ENCODE measurements at regions not wholly inside any gene's neighbourhood (a gene's known extent, or its start where the extent isn't known, plus 50 kb on each side); places are given as distances from the start of the nearest gene placed in this dataset.

GRCh38 chr12:77630344-77630743 lies 200.3 kb upstream of the NAV3 start:
- Histone ChIP-seq H3K9me3 (ENCODE audit: control insufficient read depth, insufficient read depth, low read depth, low read length) (no peaks in the 10 kb centered on the region), H3K4me3 (ENCODE audit: low read depth, low read length) (no peak overlapping the region), H3K36me3 (ENCODE audit: control insufficient read depth, insufficient read depth, low read length) (no peaks in the 10 kb centered on the region), H3K9ac (ENCODE audit: low read length) (no peak overlapping the region), H3K27me3 (ENCODE audit: control insufficient read depth, insufficient read depth, low read length) (no peaks in the 10 kb centered on the region), H3K27ac (ENCODE audit: low read depth, low read length) (no peak overlapping the region), H3K4me1 (ENCODE audit: control insufficient read depth, insufficient read depth, low read length) (no peaks in the 10 kb centered on the region)

- H3K4me3 ChIP-seq (ENCODE audit: low read depth, low read length), result no peak overlapping the region
- no peaks in the 10 kb centered on the region for H3K4me1 ChIP-seq (ENCODE audit: control insufficient read depth, insufficient read depth, low read length)
- no peak overlapping the region for H3K27ac ChIP-seq (ENCODE audit: low read depth, low read length)
- H3K9ac ChIP-seq (ENCODE audit: low read length), result no peak overlapping the region
- H3K27me3 ChIP-seq (ENCODE audit: control insufficient read depth, insufficient read depth, low read length), result no peaks in the 10 kb centered on the region
- H3K36me3 ChIP-seq (ENCODE audit: control insufficient read depth, insufficient read depth, low read length), result no peaks in the 10 kb centered on the region
- no peaks in the 10 kb centered on the region for H3K9me3 ChIP-seq (ENCODE audit: control insufficient read depth, insufficient read depth, low read depth, low read length)
Observed at GRCh38 chr12:77629141-77629540, 201.6 kb upstream of the NAV3 start.

- Histone ChIP-seq H3K27me3 (ENCODE audit: control insufficient read depth, insufficient read depth, low read length) (no peaks in the 10 kb centered on the region), H3K4me1 (ENCODE audit: control insufficient read depth, insufficient read depth, low read length) (no peaks in the 10 kb centered on the region), H3K27ac (ENCODE audit: low read depth, low read length) (no peak overlapping the region), H3K4me3 (ENCODE audit: low read depth, low read length) (no peak overlapping the region), H3K9me3 (ENCODE audit: control insufficient read depth, insufficient read depth, low read depth, low read length) (no peaks in the 10 kb centered on the region), H3K9ac (ENCODE audit: low read length) (no peak overlapping the region), H3K36me3 (ENCODE audit: control insufficient read depth, insufficient read depth, low read length) (no peaks in the 10 kb centered on the region)
Observed at GRCh38 chr12:77625441-77625840, 205.3 kb upstream of the NAV3 start.

GRCh38 chr12:77619425-77619824 lies 211.3 kb upstream of the NAV3 start:
- Histone ChIP-seq H3K4me1 (ENCODE audit: control insufficient read depth, insufficient read depth, low read length) (no peaks in the 10 kb centered on the region), H3K4me3 (ENCODE audit: low read depth, low read length) (no peak overlapping the region), H3K27me3 (ENCODE audit: control insufficient read depth, insufficient read depth, low read length) (no peaks in the 10 kb centered on the region), H3K27ac (ENCODE audit: low read depth, low read length) (no peak overlapping the region), H3K9me3 (ENCODE audit: control insufficient read depth, insufficient read depth, low read depth, low read length) (peaks cover 10% of the 10 kb centered on the region), H3K36me3 (ENCODE audit: control insufficient read depth, insufficient read depth, low read length) (no peaks in the 10 kb centered on the region), H3K9ac (ENCODE audit: low read length) (no peak overlapping the region)

- H3K4me3 ChIP-seq (ENCODE audit: low read depth, low read length), result no peak overlapping the region
Observed at GRCh38 chr12:77617818-77618217, 212.9 kb upstream of the NAV3 start.

GRCh38 chr12:77615332-77615731 lies 215.4 kb upstream of the NAV3 start:
- no peak overlapping the region for H3K4me3 ChIP-seq (ENCODE audit: low read depth, low read length)

More at GRCh38 chr12:77617818-77618217, 212.9 kb upstream of the NAV3 start:
- Histone ChIP-seq H3K4me1 (ENCODE audit: control insufficient read depth, insufficient read depth, low read length) (peaks cover 5% of the 10 kb centered on the region; the same call in 1 of the 2 replicates), H3K9me3 (ENCODE audit: control insufficient read depth, insufficient read depth, low read depth, low read length) (peaks cover 10% of the 10 kb centered on the region), H3K27me3 (ENCODE audit: control insufficient read depth, insufficient read depth, low read length) (no peaks in the 10 kb centered on the region), H3K9ac (ENCODE audit: low read length) (no peak overlapping the region), H3K27ac (ENCODE audit: low read depth, low read length) (no peak overlapping the region), H3K36me3 (ENCODE audit: control insufficient read depth, insufficient read depth, low read length) (no peaks in the 10 kb centered on the region)

GRCh38 chr12:77613411-77613810 lies 217.3 kb upstream of the NAV3 start:
- Histone ChIP-seq H3K4me3 (ENCODE audit: low read depth, low read length) (no peak overlapping the region), H3K27ac (ENCODE audit: low read depth, low read length) (no peak overlapping the region), H3K9ac (ENCODE audit: low read length) (no peak overlapping the region), H3K4me1 (ENCODE audit: control insufficient read depth, insufficient read depth, low read length) (peaks cover 5% of the 10 kb centered on the region; the same call in 1 of the 2 replicates), H3K36me3 (ENCODE audit: control insufficient read depth, insufficient read depth, low read length) (no peaks in the 10 kb centered on the region), H3K27me3 (ENCODE audit: control insufficient read depth, insufficient read depth, low read length) (no peaks in the 10 kb centered on the region), H3K9me3 (ENCODE audit: control insufficient read depth, insufficient read depth, low read depth, low read length) (peaks cover 10% of the 10 kb centered on the region)

More at GRCh38 chr12:77615332-77615731, 215.4 kb upstream of the NAV3 start:
- H3K27ac ChIP-seq (ENCODE audit: low read depth, low read length), result no peak overlapping the region
- H3K27me3 ChIP-seq (ENCODE audit: control insufficient read depth, insufficient read depth, low read length), result no peaks in the 10 kb centered on the region
- H3K4me1 ChIP-seq (ENCODE audit: control insufficient read depth, insufficient read depth, low read length), result peaks cover 5% of the 10 kb centered on the region; the same call in 1 of the 2 replicates
- peaks cover 10% of the 10 kb centered on the region for H3K9me3 ChIP-seq (ENCODE audit: control insufficient read depth, insufficient read depth, low read depth, low read length)
- no peaks in the 10 kb centered on the region for H3K36me3 ChIP-seq (ENCODE audit: control insufficient read depth, insufficient read depth, low read length)
- H3K9ac ChIP-seq (ENCODE audit: low read length), result no peak overlapping the region

- Histone ChIP-seq H3K9ac (ENCODE audit: low read length) (no peak overlapping the region), H3K36me3 (ENCODE audit: control insufficient read depth, insufficient read depth, low read length) (no peaks in the 10 kb centered on the region), H3K27ac (ENCODE audit: low read depth, low read length) (no peak overlapping the region), H3K4me1 (ENCODE audit: control insufficient read depth, insufficient read depth, low read length) (peaks cover 5% of the 10 kb centered on the region; the same call in 1 of the 2 replicates), H3K9me3 (ENCODE audit: control insufficient read depth, insufficient read depth, low read depth, low read length) (no peaks in the 10 kb centered on the region), H3K27me3 (ENCODE audit: control insufficient read depth, insufficient read depth, low read length) (no peaks in the 10 kb centered on the region), H3K4me3 (ENCODE audit: low read depth, low read length) (no peak overlapping the region)
Observed at GRCh38 chr12:77610446-77610845, 220.2 kb upstream of the NAV3 start.

- Histone ChIP-seq H3K4me1 (ENCODE audit: control insufficient read depth, insufficient read depth, low read length) (peaks cover 5% of the 10 kb centered on the region; the same call in 1 of the 2 replicates), H3K27me3 (ENCODE audit: control insufficient read depth, insufficient read depth, low read length) (no peaks in the 10 kb centered on the region), H3K36me3 (ENCODE audit: control insufficient read depth, insufficient read depth, low read length) (no peaks in the 10 kb centered on the region), H3K9ac (ENCODE audit: low read length) (no peak overlapping the region), H3K9me3 (ENCODE audit: control insufficient read depth, insufficient read depth, low read depth, low read length) (no peaks in the 10 kb centered on the region), H3K4me3 (ENCODE audit: low read depth, low read length) (no peak overlapping the region), H3K27ac (ENCODE audit: low read depth, low read length) (no peak overlapping the region)
Observed at GRCh38 chr12:77609016-77609415, 221.7 kb upstream of the NAV3 start.

- H3K4me1 ChIP-seq (ENCODE audit: control insufficient read depth, insufficient read depth, low read length), result peaks cover 1% of the 10 kb centered on the region; the same call in 1 of the 2 replicates
- no peak overlapping the region for H3K27ac ChIP-seq (ENCODE audit: low read depth, low read length)
- H3K27me3 ChIP-seq (ENCODE audit: control insufficient read depth, insufficient read depth, low read length), result no peaks in the 10 kb centered on the region
Observed at GRCh38 chr12:77608271-77608824, 222.3 kb upstream of the NAV3 start.

GRCh38 chr12:77606348-77606747 lies 224.3 kb upstream of the NAV3 start:
- Histone ChIP-seq H3K9me3 (ENCODE audit: control insufficient read depth, insufficient read depth, low read depth, low read length) (no peaks in the 10 kb centered on the region), H3K4me1 (ENCODE audit: control insufficient read depth, insufficient read depth, low read length) (no peaks in the 10 kb centered on the region), H3K4me3 (ENCODE audit: low read depth, low read length) (no peak overlapping the region), H3K36me3 (ENCODE audit: control insufficient read depth, insufficient read depth, low read length) (no peaks in the 10 kb centered on the region), H3K27ac (ENCODE audit: low read depth, low read length) (no peak overlapping the region), H3K9ac (ENCODE audit: low read length) (no peak overlapping the region), H3K27me3 (ENCODE audit: control insufficient read depth, insufficient read depth, low read length) (no peaks in the 10 kb centered on the region)

More at GRCh38 chr12:77608271-77608824, 222.3 kb upstream of the NAV3 start:
- H3K9me3 ChIP-seq (ENCODE audit: control insufficient read depth, insufficient read depth, low read depth, low read length), result no peaks in the 10 kb centered on the region
- H3K4me3 ChIP-seq (ENCODE audit: low read depth, low read length), result no peak overlapping the region
- H3K36me3 ChIP-seq (ENCODE audit: control insufficient read depth, insufficient read depth, low read length), result no peaks in the 10 kb centered on the region
- H3K9ac ChIP-seq (ENCODE audit: low read length), result no peak overlapping the region

Data from HUES6 (cell line).